K562 (cell line): ENCODE measurements at regions not wholly inside any gene's neighbourhood (a gene's known extent, or its start where the extent isn't known, plus 50 kb on each side); places are given as distances from the start of the nearest gene placed in this dataset.

Source experiments
- ATAC-seq: fragments of 200-7000 bp; cut with Tn5 transposase; 3 replicates; pipeline ENCODE4 v1.9.1; 2020; ENCODE audit warnings: moderate library complexity
- BruUV-seq: library from RNA; stranded (reverse); fragments of 400-500 nt; replicated peaks from 2 replicates; lab custom pipeline; 2021; lab: Mats Ljungman, UMichigan
- CTCF ChIA-PET: fragments of 300-600 bp; formaldehyde crosslinking; extraction: SDS; loops from one replicate; lab custom pipeline; 2021; ENCODE audit warnings: low intra/inter-chr PET ratio; lab: Yijun Ruan, JAX
- POLR2A ChIA-PET: fragments of 300-600, 350-650 bp; sonication (Branson Sonifier 250); formaldehyde crosslinking; extraction: SDS; loops from one replicate; lab custom pipeline; 2021; ENCODE audit warnings: antibody characterized with exemption, inconsistent platforms; lab: Yijun Ruan, JAX
- DNase-seq, 4 experiments: peaks; one replicate each; pipeline versions ENCODE4 v3.0.0 to v3.0.0-alpha.2; 2011 to 2018; ENCODE audit warnings: low spot score in 3 of 4, mixed read lengths in 3 of 4; ENCODE audit errors: extremely low read depth in 1 of 4
- FAIRE-seq: peaks from 2 replicates; lab custom pipeline; 2011; peaks lifted over from hg19 to GRCh38; lab: Jason Lieb, UNC
- H2AFZ ChIP-seq: 2 replicates; pipeline ENCODE4 v1.6.0; 2011; ENCODE audit warnings: low read depth, low read length, control low read depth, inconsistent platforms
- H3K27ac ChIP-seq: fragments of 200-600 bp; 3 replicates; pipeline ENCODE4 v1.8.0; 2011; ENCODE audit warnings: low read depth, mild to moderate bottlenecking, control low read depth, inconsistent platforms, low read length, moderate library complexity, mixed read lengths; ENCODE audit errors: extremely low read depth
- H3K27me3 ChIP-seq, 2 experiments: fragments of 300-600 bp in 1 of 2; 2 replicates in 1 of 2; 3 replicates in 1 of 2; pipeline versions ENCODE4 v1.6.0 to v1.8.0; 2011; ENCODE audit warnings: inconsistent platforms in 2 of 2, low read length in 2 of 2, mild to moderate bottlenecking in 1 of 2, mixed read lengths in 1 of 2, moderate library complexity in 1 of 2; ENCODE audit not compliant: control insufficient read depth in 2 of 2, insufficient read depth in 2 of 2
- H3K36me3 ChIP-seq: fragments of 300-600 bp; 3 replicates; pipeline ENCODE4 v1.8.0; 2011; ENCODE audit warnings: mild to moderate bottlenecking, low read length, inconsistent platforms; ENCODE audit not compliant: control insufficient read depth, insufficient read depth
- H3K4me1 ChIP-seq, 2 experiments: fragments of 200-600 bp in 1 of 2; replicated peaks in 1 of 2; 2 replicates in 1 of 2; 3 replicates in 1 of 2; pipeline versions ENCODE4 v1.5.1 to v1.8.0; 2011; ENCODE audit warnings: inconsistent platforms in 2 of 2, low read length in 2 of 2, mild to moderate bottlenecking in 1 of 2, mixed read lengths in 1 of 2, moderate library complexity in 1 of 2; ENCODE audit not compliant: control insufficient read depth in 2 of 2, insufficient read depth in 2 of 2
- H3K4me2 ChIP-seq: 2 replicates; pipeline ENCODE4 v1.6.1; 2011; ENCODE audit warnings: low read length, control low read depth, inconsistent platforms, mixed read lengths; ENCODE audit not compliant: insufficient read depth
- H3K4me3 ChIP-seq: fragments of 200-600 bp; sonication (generic), shearing (Covaris generic); 2 replicates; pipeline ENCODE4 v1.5.1; 2016; ENCODE audit warnings: control low read depth, inconsistent platforms
- H3K79me2 ChIP-seq: fragments of 200-600 bp; 3 replicates; pipeline ENCODE4 v1.8.0; 2011; ENCODE audit warnings: low read length, inconsistent platforms; ENCODE audit not compliant: control insufficient read depth, insufficient read depth
- H3K9ac ChIP-seq, 2 experiments: 2 replicates each; pipeline versions ENCODE4 v1.6.0 to v1.6.1; 2011; ENCODE audit warnings: low read depth in 2 of 2, low read length in 2 of 2, control low read depth in 1 of 2, inconsistent platforms in 1 of 2, mild to moderate bottlenecking in 1 of 2, mixed read lengths in 1 of 2; ENCODE audit not compliant: insufficient read depth in 1 of 2
- H3K9me1 ChIP-seq: one replicate; pipeline ENCODE4 v1.6.0; 2011; ENCODE audit warnings: inconsistent platforms, mild to moderate bottlenecking, low read length, moderate library complexity; ENCODE audit not compliant: control insufficient read depth, insufficient read depth
- H3K9me3 ChIP-seq: replicated peaks from 2 replicates; pipeline ENCODE4 v1.5.1; 2011; ENCODE audit warnings: low read depth, low read length, inconsistent platforms; ENCODE audit not compliant: control insufficient read depth, insufficient read depth
- H4K20me1 ChIP-seq: replicated peaks from 2 replicates; pipeline ENCODE4 v1.6.1; 2011; ENCODE audit warnings: low read length, inconsistent platforms, mixed read lengths; ENCODE audit not compliant: control insufficient read depth, insufficient read depth
- CCAR2 ChIP-seq: fragments of 200-400 bp; formaldehyde crosslinking; IDR thresholded peaks from 2 replicates; pipeline ENCODE4 v1.6.1; 2017; ENCODE audit warnings: mild to moderate bottlenecking, low read depth, low read length
- CREBBP ChIP-seq: IDR thresholded peaks from one replicate; pipeline ENCODE4 v1.6.1; 2012; ENCODE audit warnings: low read depth, mild to moderate bottlenecking, control low read depth, inconsistent platforms, low read length
- FOS ChIP-seq: IDR thresholded peaks from 3 replicates; pipeline ENCODE4 v1.6.1; 2011; ENCODE audit not compliant: insufficient read length; ENCODE audit errors: extremely low read depth
- HNRNPLL ChIP-seq: fragments of 200-400 bp; formaldehyde crosslinking; IDR thresholded peaks from 2 replicates; pipeline ENCODE4 v1.6.1; 2017; ENCODE audit warnings: low read length, low read depth, mild to moderate bottlenecking; ENCODE audit not compliant: poor library complexity, severe bottlenecking
- KLF1 ChIP-seq: fragments of 450-650 bp; IDR thresholded peaks from 2 replicates; pipeline ENCODE4 v1.6.1; 2016; ENCODE audit warnings: missing genetic modification characterization, missing compliant biosample characterization
- RBM25 ChIP-seq: fragments of 200-400 bp; formaldehyde crosslinking; IDR thresholded peaks from 2 replicates; pipeline ENCODE4 v1.6.1; 2018; ENCODE audit warnings: low read length, low read depth, moderate library complexity; ENCODE audit not compliant: severe bottlenecking
- RFX5 ChIP-seq: IDR thresholded peaks from 2 replicates; pipeline ENCODE4 v1.6.1; 2011; ENCODE audit warnings: low read depth, mild to moderate bottlenecking, improper control_type of control experiment, low read length
- SAFB ChIP-seq: fragments of 200-400 bp; formaldehyde crosslinking; IDR thresholded peaks from 2 replicates; pipeline ENCODE4 v1.6.1; 2017; ENCODE audit warnings: low read depth, low read length, borderline replicate concordance
- TEAD4 ChIP-seq, 2 experiments: sonication (generic) in 1 of 2; formaldehyde crosslinking in 1 of 2; IDR thresholded peaks; 2 replicates each; pipeline versions ENCODE4 v1.6.1 to v1.8.0; 2012 to 2022; ENCODE audit warnings: borderline replicate concordance in 1 of 2, inconsistent platforms in 1 of 2, low read length in 1 of 2, mild to moderate bottlenecking in 1 of 2, missing genetic modification reagents in 1 of 2
- ZNF175 ChIP-seq: fragments of 200-800 bp; sonication (Bioruptor generic); IDR thresholded peaks from 2 replicates; pipeline ENCODE4 v1.6.1; 2016; ENCODE audit warnings: low read depth, mild to moderate bottlenecking, missing genetic modification characterization, missing compliant biosample characterization
- ZNF263 ChIP-seq: sonication (generic); formaldehyde crosslinking; IDR thresholded peaks from 2 replicates; pipeline ENCODE4 v1.8.0; 2022; ENCODE audit warnings: mild to moderate bottlenecking, missing genetic modification reagents, borderline replicate concordance
- ZNF589 ChIP-seq: fragments of 200-800 bp; sonication (Bioruptor generic); IDR thresholded peaks from 2 replicates; pipeline ENCODE4 v1.6.1; 2016; ENCODE audit warnings: low read depth, missing genetic modification characterization, missing compliant biosample characterization
- WGBS: fragments of 100-300 bp; shearing (Covaris generic); methylation state at CpG from one replicate; pipeline ENCODE4 v1.1.6; 2016; ENCODE audit warnings: low coverage, mixed read lengths; ENCODE audit not compliant: insufficient coverage; ENCODE audit errors: missing lambda C conversion rate; 5-methylcytosine and 5-hydroxymethylcytosine counted together
- in situ Hi-C: fragments of 300-500 bp; cut with MboI; formaldehyde crosslinking; loops from 4 replicates; pipeline ENCODE4 v1.15.0; 2018; ENCODE audit warnings: inconsistent platforms, mixed read lengths
- intact Hi-C: fragments of 100-400 bp; cut with micrococcal nuclease; formaldehyde crosslinking; loops from 2 replicates; pipeline ENCODE4 v1.14.2; 2022
- TF ChIP-seq, protein P1 (sequence below), 2 experiments: fragments of 450-650 bp; IDR thresholded peaks; 2 replicates each; pipeline ENCODE4 v1.6.1; 2018; ENCODE audit warnings: mild to moderate bottlenecking in 2 of 2, low read depth in 1 of 2; ENCODE audit not compliant: partially characterized antibody in 2 of 2
- TF ChIP-seq, protein P2 (sequence below): fragments of 450-650 bp; IDR thresholded peaks from one replicate; pipeline ENCODE4 v1.6.1; 2018; ENCODE audit warnings: mild to moderate bottlenecking, moderate library complexity; ENCODE audit not compliant: partially characterized antibody

DNA sequence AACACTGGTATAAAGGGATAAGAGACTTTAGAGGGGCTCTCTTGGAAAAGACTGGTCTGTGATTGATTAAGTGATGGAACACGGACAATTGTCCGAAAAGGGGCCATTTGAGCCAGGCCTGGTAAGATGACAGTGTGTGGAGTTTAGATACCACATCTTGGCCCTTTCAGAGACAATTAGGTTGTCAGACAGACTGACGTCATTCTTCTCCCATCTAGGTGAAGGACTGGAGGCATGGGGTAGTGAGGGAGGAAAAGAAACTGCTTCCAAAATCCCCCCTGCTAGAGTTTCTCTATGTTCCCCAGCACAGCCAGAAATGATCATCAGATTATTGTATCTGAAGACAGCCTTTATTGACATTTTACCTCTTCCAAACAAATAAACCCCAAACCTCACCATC, 84.8 kb upstream of the MYO3A start:
- Histone ChIP-seq H3K4me3 (no peak overlapping the region), H4K20me1 (no peaks in the 10 kb centered on the region), H3K9ac (no peak overlapping the region), H3K4me2 (no peak overlapping the region), H3K9me3 (no peaks in the 10 kb centered on the region), H2AFZ (no peak overlapping the region), H3K9me1 (no peaks in the 10 kb centered on the region), H3K79me2 (no peaks in the 10 kb centered on the region), H3K4me1 (no peaks in the 10 kb centered on the region), H3K27ac (no peak overlapping the region), H3K36me3 (no peaks in the 10 kb centered on the region), H3K27me3 (0 out of 5 replicates have a peak, but pooled peaks cover 0 to 4% of the 10 kb centered on the region in 2 experiments)
- no peak for TF ChIP-seq SAFB
- no peak for TF ChIP-seq TEAD4 (IDR thresholded peaks at IDR 0.05; ENCODE audit: low read length)
- no peak for TF ChIP-seq TEAD4 (CRISPR knock-in tag; IDR thresholded peaks at IDR 0.05; ENCODE audit: borderline replicate concordance)
- no peak for TF ChIP-seq CREBBP
- TF ChIP-seq, protein P1, sequence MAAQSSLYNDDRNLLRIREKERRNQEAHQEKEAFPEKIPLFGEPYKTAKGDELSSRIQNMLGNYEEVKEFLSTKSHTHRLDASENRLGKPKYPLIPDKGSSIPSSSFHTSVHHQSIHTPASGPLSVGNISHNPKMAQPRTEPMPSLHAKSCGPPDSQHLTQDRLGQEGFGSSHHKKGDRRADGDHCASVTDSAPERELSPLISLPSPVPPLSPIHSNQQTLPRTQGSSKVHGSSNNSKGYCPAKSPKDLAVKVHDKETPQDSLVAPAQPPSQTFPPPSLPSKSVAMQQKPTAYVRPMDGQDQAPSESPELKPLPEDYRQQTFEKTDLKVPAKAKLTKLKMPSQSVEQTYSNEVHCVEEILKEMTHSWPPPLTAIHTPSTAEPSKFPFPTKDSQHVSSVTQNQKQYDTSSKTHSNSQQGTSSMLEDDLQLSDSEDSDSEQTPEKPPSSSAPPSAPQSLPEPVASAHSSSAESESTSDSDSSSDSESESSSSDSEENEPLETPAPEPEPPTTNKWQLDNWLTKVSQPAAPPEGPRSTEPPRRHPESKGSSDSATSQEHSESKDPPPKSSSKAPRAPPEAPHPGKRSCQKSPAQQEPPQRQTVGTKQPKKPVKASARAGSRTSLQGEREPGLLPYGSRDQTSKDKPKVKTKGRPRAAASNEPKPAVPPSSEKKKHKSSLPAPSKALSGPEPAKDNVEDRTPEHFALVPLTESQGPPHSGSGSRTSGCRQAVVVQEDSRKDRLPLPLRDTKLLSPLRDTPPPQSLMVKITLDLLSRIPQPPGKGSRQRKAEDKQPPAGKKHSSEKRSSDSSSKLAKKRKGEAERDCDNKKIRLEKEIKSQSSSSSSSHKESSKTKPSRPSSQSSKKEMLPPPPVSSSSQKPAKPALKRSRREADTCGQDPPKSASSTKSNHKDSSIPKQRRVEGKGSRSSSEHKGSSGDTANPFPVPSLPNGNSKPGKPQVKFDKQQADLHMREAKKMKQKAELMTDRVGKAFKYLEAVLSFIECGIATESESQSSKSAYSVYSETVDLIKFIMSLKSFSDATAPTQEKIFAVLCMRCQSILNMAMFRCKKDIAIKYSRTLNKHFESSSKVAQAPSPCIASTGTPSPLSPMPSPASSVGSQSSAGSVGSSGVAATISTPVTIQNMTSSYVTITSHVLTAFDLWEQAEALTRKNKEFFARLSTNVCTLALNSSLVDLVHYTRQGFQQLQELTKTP (IDR thresholded peaks at IDR 0.05; ENCODE audit: low read depth in 1 of 2, partially characterized antibody in 2 of 2): no peak
- no peak for TF ChIP-seq ZNF589 (CRISPR knock-in tag)
- no peak for TF ChIP-seq HNRNPLL
- TF ChIP-seq ZNF263 (CRISPR knock-in tag): no peak
- no peak for TF ChIP-seq RBM25
- TF ChIP-seq, protein P2, sequence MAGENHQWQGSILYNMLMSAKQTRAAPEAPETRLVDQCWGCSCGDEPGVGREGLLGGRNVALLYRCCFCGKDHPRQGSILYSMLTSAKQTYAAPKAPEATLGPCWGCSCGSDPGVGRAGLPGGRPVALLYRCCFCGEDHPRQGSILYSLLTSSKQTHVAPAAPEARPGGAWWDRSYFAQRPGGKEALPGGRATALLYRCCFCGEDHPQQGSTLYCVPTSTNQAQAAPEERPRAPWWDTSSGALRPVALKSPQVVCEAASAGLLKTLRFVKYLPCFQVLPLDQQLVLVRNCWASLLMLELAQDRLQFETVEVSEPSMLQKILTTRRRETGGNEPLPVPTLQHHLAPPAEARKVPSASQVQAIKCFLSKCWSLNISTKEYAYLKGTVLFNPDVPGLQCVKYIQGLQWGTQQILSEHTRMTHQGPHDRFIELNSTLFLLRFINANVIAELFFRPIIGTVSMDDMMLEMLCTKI: no peak
- no peak for TF ChIP-seq ZNF175 (CRISPR knock-in tag)
- TF ChIP-seq RFX5: no peak
- no peak for TF ChIP-seq KLF1 (tag)
- TF ChIP-seq CCAR2: no peak
- TF ChIP-seq FOS: no peak
- ATAC-seq: no peak
- CTCF ChIA-PET: no interaction called here
- no TSS peak for BruUV-seq
- intact Hi-C loops (no loop called here), in situ Hi-C loops (no loop called here)
- POLR2A ChIA-PET: no interaction called here
- no peak for FAIRE-seq
- DNase-seq: no peak
- 0% methylated on average over 3 of the region's 3 CpGs for WGBS
